T-helper 1 cell treated with Interleukin-12 subunit alpha and Interleukin-12 subunit beta and Interleukin-4 antibody, amounts not matched to agents 30 ng/mL and 1 ng/mL, for 36 hours (primary cell): ENCODE measurements at regions not wholly inside any gene's neighbourhood (a gene's known extent, or its start where the extent isn't known, plus 50 kb on each side); places are given as distances from the start of the nearest gene placed in this dataset.
"Not testable (repeated sequence)": the region's sequence is repeated elsewhere in the genome, so short reads cannot be mapped to it uniquely, and the experiment has no call there.

Experiments used
- intact Hi-C: fragments of 100-400 bp; cut with micrococcal nuclease; formaldehyde crosslinking; loops from one replicate; pipeline ENCODE4 v1.15.1; 2024

DNA sequence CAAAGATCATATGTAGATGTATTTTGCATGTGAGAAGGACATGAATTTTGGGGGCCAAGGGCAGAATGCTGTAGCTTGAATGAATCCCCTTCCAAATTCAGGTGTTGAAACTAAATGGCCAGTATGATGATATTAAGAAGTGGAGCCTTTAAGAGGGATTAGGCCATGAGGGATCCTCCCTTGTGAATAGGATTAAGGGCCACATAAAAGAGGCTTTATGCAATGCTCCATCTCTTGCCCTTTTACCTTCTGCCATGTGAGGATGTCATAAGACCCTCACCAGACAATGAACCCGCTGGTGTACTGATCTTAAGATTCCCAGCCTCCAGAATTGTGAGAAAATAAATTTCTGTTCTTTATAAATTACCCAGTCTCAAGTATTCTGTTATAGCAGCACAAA, 206.1 kb downstream of the YTHDC2 start:
- intact Hi-C loops: no loop called here

DNA sequence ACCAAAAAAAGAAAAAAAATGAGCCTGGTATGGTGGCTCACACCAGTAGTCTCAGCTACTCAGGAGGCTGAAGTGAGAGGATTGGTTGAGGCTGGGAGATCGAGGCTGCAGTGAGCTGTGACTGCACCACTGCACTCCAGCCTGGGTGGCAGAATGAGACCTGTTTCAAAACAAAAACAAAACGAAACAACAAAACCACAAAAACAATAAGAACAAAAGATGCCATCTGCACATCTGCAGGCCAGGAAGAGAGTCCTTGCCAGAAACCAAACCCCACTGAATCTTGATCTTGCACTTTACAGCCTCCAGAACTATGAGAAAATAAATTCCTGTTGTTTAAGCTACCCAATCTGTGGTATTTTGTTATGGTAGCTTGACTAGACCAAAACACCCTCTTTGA, 207.7 kb downstream of the YTHDC2 start:
- intact Hi-C loops: no loop called here

DNA sequence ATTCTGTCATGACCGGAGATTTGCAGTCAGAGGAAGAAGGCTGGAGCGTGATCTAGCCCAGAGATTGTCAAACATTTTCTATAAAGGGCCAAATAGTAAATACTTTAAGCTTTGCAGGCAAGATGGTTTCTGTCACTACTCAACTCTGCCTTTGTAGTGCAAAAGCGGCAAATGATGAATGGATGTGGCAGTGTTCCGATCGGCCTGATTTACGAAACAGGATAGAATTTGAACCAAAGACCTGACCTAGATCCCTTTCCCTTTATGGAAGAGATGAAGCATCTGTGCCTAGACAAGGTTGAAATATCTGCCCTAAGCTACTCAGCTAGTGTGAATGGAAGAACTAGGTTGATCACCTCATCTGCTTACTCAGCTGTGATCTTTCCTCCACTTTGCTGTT, 209.5 kb downstream of the YTHDC2 start:
- intact Hi-C loops: no loop called here

DNA sequence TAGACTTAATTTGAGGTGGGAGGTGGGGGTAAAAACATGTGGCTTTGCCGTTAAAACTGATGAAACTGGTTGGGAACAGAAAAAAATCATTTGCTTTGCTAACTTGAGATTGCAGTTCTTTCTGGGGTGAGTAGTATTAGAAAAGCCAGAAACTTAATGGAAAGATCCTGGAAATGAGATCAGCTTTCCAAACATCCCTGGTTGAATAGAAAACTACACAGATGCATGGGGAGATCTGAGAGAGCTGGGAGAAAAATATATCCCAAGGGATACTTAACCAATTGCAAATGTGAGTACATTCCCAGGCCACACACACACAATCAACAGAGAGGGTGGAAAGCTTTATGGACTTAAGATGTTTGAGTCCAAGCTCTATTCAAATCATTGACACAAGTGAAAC, 222.3 kb downstream of the YTHDC2 start:
- intact Hi-C loops: no loop called here

DNA sequence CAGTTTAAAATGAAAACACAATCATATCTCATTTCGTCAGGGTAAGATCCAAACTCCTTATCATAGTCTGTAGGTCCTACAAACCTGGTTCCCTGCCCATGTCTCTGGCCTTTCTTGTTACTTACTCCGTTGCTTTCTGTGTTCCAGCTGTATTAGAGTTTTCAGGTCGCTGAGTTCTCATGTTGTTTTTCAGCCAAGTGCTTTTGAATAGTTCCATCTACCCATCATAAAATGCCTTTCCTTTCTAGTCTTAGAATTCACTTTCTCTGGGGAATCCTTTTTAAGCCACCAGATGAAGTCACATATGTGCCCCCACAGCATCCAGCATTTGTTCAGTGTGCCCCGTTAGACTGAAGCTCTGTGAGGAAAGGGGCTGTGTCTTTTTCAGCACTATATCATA, 228.7 kb downstream of the YTHDC2 start:
- intact Hi-C loops: no loop called here

DNA sequence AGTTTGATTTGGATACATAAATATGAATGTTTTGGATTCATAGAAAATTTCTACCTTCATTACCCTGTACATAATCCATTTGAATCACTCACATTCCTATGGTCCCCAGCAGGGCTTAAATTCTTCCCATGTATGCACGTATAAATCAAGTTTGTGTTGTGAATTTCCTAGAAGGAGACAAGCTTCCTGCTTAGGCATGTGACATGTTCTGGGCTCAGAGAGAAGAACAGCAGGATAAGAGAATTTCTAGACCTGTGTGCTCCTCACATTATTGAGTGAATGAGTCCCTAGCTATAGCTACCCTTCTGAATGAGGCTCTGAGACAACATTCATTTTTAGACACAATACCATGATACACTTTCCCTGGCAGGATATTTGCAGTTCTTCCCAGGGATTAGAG, 229.1 kb downstream of the YTHDC2 start:
- intact Hi-C loops: no loop called here

DNA sequence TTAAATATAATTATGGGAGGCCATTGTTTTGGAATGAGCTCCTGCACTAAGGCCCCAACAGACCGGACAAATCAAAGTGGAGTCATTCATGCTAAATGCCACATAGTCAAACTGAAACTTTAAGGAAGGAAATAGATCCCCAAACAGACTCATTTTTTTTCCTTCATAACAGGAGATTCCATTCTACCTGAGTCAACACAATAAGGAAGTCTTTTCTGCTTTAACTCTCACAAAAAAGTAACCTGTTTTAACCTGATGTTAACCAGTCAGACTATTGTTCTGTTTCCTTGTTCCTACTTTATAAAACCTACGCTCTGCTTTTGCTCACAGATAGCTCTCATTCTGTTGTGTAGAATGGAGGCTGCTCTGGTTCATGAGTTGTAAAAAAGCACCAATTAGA, 234.9 kb downstream of the YTHDC2 start:
- intact Hi-C loops: no loop called here

DNA sequence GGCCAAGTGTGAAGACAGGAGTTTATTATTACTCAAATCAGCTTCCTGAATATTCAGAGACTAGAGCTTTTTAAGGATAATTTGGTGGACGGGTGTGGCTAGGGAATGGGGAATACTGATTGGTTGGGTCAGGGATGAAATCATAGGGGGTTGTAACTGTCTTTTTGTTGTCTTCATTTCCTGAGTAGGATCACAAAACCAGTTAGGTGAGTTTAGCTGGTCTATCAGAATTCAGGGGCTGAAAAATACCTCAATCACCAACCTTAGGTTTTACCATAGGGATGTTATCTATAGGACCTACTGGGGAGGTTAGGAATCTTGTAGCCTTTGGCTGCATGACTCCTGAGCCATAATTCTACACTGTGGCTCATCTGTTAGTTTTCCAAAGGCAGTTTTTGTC, 235.8 kb downstream of the YTHDC2 start:
- intact Hi-C loops: no loop called here

DNA sequence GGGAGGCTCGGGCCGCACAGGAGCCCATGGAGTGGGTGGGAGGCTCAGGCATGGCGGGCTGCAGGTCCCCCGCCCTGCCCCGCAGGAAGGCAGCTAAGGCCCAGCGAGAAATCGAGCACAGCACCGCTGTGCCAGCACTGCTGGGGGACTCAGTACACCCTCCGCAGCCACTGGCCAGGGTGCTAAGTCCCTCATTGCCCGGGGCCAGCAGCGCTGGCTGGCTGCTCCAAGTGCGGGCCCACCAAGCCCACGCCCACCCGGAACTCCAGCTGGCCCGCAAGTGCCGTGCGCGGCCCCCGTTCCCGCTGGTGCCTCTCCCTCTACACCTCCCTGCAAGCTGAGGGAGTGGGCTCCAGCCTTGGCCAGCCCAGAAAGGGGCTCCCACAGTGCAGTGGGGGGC, 239.7 kb downstream of the YTHDC2 start:
- intact Hi-C loops: not testable (repeated sequence)

DNA sequence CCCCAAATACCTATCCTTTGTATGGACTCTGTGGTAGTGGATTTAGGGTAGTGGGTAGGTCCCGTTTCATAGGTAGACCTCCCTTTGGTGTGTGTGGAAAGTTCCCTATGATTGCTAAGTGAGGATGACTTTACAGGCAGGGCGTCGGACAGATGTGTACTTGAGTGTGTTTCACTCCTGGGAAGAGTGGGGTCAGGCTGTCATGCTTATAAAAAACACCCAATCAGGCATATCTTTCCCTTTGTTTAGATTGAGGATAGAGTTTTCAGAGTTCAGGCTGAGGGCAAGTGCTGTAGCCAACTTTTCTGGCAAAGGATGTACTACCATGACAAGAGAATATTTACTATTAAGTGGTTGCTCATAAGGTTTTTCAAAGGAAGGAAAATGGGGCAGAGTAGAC, 242.0 kb downstream of the YTHDC2 start:
- intact Hi-C loops: no loop called here

DNA sequence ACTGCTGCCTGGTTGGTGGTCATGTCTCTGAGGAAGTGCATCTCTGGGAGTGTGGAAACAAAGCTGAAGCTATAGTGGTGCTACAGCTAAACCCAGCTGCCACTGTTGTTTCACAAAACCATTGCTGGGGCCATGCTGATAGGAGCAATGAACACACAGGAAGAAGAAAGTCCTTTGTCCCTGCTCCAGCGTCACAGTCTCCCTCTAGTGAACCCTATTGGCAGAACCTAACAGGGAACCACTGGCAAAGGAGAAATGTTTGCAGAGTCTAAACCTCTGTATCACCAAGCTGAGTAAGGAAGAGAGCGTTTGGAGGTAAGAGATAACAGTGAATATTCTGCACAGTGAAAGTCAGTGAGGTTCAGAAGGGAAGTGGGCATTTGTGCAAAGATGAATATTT, 244.0 kb downstream of the YTHDC2 start:
- intact Hi-C loops: no loop called here

DNA sequence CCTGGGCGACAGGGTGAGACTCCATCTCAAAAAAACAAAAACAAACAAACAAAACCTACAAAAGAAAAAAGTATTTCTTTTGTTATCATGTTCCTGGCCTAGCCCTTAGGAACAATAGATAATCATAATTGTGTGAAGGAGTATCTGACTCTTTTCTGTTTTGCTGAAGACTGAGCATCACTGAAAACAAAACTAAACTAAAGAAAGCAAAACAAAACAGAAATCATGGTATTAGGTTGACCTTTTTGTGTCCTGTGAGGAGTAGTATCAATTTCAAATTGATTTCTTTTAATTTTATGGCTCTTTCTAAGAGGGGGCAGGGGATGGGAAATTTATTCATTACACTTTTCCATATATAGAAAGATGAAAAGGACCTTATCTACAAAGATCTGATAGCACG, 246.0 kb downstream of the YTHDC2 start:
- intact Hi-C loops: no loop called here

DNA sequence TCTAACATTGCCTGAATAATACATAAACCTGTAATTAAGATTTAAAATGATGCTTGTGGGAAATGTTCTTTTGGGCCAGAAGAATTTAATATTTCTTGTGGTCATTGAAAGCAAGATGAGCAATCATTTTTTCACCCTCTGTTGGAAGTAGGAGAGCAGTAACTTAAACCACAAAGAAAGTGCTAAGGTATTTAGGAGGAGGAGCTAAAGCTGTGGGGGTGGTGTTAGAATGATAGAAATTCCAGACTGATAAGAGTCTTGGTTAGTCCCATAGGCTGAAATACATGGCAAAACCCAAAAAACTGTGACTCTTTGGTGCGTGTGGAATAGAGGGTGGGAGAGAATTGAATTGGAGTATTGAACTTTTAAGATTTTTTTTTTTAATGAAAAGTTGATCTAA, 247.0 kb downstream of the YTHDC2 start:
- intact Hi-C loops: no loop called here

DNA sequence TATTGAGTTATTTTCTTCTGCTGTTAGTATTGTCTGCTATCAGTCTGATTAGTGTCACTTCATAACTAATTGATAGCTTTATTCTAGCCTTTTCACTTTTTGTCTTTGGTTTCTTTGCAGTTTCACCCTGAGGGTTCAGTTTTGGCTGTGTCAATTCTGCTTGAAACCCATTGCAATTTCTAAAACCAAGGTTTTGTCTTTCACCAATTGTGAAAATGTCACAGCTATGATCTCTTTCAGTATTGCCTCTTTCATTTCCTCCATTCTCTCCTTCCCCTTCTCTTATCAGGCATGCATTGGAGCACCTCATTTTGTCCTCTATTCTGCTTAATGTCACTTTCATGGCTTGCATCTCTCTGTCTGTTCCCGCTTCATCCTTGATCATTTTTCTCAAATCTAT, 248.1 kb downstream of the YTHDC2 start:
- intact Hi-C loops: no loop called here

DNA sequence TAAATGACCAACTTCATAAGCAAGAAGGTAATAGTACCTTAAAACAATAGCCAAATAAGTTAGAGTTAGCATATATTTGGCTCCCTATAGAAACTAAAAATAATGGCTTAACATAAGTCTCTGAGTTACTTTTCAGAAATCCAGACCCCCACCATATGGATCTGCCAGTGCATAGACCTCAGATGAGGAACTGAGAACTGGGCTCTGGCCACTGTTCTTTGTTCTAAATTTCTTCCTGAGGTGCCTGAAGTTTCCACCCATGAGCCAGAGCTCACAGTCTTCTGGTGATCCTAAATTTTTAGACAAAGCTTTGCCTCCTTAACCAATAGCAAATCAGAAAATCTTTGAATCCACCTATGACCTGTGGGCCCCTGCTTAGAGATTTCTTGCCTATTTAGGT, 250.9 kb downstream of the YTHDC2 start:
- intact Hi-C loops: no loop called here

DNA sequence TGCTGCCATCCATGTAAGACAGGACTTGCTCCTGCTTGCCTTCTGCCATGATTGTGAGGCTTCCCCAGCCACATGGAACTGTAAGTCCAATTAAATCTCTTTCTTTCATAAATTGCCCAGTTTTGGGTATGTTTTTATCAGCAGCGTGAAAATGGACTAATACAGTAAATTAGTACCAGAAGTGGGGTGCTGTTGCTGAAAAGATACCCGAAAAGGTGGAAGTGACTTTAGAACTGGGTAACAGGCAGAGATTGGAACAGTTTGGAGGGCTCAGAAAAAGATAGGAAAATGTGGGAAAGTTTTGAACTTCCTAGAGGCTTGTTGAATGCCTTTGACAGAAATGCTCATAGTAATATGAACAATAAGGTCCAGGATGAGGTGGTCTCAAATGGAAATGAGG, 253.3 kb downstream of the YTHDC2 start:
- intact Hi-C loops: not testable (repeated sequence)

DNA sequence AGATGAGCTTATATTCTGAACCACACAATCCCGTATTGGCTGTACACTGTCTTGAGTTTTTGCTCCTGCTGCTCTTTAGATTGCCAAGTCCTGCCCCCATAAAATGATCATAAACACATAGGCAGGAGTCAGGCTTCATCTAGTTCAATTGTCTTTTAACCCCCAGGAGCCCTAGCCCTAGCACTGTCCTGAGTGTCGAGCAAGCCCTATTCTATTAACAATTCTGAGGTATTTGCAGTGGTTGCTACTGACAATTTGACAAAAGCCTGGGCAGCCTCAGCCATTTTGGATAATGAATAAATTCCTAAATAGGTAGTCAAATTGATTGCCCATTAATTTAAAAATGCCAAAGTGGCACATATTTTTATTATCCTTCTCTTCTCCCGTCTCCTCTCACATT, 257.2 kb downstream of the YTHDC2 start:
- intact Hi-C loops: no loop called here

DNA sequence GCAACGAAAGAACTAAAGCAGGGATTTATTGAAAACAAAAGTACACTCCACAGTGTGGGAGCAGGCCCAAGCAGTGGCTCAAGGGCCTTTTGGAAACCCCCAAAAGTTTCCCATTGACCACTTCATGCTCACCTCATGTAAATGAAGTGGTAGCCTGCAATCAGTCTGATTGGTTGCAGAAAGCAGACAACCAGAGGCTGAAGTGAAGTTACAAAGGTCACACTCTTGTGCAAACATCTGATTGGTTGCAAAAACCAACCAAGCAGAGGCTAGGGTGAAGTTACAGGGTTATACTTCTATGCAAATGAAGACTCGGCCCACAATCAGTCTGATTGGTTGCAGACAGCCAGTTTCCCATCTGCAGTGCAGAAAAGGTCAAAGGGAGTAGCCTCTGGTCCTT, 258.0 kb downstream of the YTHDC2 start:
- intact Hi-C loops: no loop called here

DNA sequence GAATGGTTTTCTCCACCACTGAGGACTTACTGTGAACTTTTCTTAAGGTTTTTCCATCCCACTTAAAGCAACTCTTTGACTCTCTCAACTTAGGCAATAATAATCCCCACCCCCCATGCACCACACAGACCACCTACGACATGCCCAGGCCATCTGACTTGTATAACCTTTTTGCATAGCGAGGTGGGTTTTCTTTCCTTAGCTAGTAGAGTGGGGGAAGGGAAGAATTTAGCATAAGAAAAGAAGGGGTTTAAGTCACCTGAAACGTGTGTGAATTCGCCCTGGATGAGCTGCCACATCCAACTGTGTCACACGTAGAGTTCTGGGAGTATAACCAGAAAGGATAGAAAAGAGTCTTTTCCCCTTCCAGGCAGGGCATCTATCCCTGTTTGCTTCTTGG, 262.7 kb downstream of the YTHDC2 start:
- intact Hi-C loops: no loop called here

DNA sequence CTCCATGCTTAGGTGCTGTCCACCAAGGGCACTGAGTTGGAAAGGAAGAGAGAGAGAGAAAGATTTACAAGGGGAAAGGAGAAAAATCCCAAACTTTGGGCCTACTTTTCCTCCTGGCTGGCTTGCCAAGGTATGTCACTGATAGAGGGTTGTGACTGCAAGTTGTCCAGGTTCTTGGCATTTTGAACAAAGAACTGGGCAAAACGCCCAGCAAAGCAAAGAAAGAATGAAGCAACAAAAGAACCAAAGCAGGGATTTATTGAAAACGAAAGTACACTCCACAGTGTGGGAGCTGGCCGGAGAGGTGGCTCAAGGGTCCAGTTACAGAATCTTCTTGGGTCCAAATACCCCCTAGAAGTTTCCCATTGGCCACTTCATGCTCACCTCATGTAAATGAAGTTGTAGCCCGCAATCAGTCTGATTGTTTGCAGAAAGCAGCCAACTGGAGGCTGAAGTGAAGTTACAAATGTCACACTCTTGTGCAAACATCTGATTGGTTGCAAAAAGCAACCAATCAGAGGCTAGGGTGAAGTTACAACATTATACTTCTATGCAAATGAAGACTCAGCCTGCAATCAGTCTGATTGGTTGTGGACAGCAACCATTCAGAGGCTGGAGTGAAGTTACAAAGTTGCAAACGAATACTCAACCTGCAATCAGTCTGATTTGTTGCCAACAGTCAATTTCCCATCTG, 263.5 kb downstream of the YTHDC2 start:
- intact Hi-C loops: no loop called here

DNA sequence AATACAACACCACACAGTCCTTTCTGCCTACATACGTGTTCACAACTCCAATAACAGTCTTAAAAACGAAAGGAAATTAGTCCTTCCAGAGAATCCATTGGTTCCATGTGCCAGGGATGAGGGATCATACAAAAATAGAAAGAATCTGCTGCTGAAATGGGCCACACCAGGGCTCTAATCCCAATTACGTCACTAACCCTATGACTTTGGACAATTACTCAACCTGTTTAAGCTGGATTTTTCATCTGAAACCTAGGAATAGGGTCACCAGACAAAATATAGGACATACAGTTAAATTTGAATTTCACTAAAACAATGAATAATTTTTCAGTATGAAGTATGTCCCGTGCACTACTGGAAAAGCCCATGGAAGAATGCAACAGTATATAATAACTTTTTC, 264.7 kb downstream of the YTHDC2 start:
- intact Hi-C loops: no loop called here

DNA sequence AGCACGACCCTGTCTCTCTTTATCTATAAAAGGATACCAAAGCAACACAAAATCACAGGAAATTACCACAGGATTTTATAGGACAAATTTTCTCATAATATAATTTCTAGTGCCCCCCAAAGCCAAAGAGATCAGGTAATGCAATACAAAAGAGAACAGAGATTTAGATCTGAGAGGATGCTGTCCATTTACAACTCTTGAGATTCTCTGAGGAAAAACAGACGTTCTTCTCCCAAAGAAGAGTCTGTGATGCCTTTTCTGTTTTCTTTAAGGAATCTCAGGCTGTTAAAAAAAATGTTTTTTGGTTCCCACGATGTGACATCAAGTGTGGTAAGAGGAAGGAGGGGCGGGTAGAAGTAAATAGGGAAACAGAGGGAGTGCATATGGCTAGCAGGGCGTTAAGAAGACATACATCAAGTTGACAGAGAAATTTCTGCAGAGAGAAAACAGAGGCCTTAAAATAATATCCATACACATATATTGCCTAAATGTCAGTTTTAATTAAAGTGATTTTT, 274.7 kb downstream of the YTHDC2 start:
- intact Hi-C loops: no loop called here

DNA sequence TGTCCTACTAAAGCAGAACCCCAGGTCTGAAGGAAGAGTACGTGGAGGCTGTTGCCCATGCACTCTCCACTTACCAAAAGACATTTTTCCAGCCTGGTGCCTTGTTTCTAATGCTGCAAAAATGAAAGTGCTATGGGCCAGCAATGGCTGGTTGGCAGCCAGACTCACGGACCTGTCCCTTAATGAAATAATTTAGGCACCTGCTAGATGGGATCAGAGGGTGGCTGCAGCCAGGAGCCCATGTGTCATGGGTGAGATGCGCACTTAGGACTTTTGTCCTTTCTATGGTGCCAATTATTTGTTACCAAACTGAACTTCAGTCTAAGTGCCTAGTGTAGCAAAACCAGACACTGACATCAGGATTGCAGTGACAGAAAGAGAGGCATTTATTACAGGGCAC, 276.3 kb downstream of the YTHDC2 start:
- intact Hi-C loops: no loop called here

DNA sequence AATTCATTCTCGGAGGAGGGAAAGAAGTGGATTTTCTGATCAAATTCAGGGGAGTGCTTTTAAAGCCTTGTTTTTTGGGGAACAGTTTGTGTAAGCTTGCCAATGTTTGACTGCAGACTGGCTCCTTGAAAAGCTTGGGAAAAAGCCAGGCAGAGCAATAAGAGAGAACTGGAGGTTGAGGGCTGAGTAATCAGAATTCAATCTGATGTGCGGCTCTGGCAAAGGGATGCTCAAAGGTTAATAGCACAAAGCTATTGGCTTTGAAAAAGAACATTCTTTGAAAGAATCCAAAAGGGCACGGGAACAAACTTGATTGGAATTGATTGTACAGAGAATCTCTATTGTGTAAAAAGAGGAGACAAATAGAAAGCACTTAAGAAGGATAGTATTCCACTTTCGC, 279.3 kb downstream of the YTHDC2 start:
- intact Hi-C loops: no loop called here
